HG03196 (cell line): ENCODE measurements at regions not wholly inside any gene's neighbourhood (a gene's known extent, or its start where the extent isn't known, plus 50 kb on each side); places are given as distances from the start of the nearest gene placed in this dataset.

Source experiments
- ATAC-seq: cut with Tn5 transposase; IDR thresholded peaks from one replicate; pipeline ENCODE4 v1.9.1; 2021; ENCODE audit not compliant: unreplicated experiment

DNA sequence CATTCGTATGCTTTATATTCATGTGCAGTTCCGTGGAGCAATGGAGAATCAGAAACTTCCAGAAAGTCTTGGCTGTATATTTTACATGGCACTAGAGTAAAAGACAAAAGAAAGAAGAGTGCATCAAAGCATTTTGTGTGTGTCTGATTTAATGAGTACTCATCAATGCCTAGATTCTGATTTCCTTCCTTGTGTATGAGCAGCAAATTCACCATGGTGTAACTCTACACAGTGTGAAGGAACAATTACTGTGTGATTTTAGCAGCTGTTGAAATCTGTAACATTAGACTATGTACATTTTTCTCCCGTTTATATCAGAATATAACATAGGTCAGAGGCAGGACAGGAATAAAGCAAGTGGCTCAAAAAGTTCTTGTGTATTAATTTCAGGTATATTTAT, 102.0 kb upstream of the TSC22D2 start:
- ATAC-seq: no peak

DNA sequence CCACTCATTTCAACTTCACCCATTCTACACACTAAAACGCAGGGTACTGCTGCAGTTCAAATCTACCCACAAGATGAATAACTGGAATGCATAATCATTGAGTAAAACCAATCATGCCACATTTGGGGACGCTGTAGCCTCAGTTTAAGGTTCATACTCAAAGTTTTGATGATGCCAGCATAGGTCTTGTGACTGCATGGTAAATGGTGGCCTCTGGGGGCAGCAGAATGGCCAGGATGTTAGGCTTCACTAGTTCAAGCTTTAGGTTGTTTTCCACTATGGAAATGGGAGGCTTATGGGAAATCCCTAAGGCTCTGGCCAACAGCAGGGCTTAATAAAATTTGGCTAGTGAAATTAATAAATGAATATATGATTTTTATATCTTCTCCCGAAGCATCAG, 104.3 kb upstream of the TSC22D2 start:
- no peak for ATAC-seq

DNA sequence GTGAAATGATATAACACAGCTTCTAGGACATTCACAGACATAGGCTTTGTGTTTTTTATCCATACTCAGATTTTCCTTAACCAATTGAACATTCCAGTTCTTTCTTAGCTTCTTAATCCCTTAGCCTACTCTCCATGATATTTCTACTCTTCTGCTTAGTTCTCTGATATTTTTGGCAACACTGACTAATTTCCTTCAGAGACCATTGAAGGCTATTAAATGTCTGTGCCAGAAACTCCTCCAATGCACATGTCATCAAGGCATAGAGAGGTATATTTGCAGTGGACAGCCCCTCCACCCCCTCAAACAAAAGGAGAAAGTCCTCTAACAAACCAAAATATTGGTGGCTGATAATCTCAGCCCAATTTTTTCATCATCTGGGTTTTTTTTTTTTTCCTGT, 105.9 kb upstream of the TSC22D2 start:
- no peak for ATAC-seq

DNA sequence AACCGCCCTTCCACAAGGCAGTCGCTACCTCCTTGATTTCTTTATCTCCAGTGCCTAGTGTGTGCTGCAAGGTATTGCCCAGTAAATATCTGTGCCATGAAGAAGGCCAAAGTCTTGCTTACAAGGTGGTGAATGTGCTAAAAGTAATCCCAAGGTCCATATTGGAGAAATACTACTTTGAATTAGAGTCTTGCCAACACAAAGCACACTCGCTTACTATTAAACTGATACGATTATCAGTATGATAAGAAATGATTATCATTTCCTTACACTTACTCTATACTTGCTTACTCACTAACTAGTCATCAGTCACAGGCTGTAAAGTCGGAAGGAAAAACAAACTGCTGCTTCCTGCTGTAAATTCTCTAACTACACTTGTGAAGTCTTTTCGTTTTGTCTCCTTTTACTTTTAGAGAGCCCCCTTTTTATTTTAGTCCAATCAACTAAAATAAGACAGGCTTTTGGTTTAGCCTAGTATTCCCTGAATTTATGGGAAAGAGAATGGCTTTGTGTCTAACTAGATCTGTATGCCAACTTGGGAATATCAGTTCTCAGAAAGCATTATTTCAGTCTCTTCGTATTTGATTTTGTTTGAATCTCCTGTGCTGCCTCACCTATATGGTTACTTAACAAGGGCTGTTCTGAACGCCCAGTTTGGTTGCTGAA, 107.1 kb upstream of the TSC22D2 start:
- ATAC-seq: no peak

DNA sequence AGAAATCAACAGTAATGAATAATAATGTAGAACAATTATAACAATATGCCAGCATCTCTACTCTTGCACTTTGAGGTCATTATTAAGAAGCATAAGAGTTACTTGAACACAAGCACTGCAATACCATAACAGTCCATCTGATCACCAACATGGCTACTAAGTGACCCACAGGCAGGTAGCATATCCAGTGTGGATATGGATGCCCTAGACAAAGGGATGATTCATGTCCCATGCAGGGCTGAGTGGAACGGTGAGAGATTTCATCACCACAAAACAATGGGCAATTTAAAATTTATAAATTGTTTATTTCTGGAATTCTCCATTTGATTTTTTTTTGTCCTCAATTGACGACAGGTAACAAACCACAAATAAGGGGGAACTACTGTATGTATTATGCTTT, 107.7 kb upstream of the TSC22D2 start:
- ATAC-seq: no peak

DNA sequence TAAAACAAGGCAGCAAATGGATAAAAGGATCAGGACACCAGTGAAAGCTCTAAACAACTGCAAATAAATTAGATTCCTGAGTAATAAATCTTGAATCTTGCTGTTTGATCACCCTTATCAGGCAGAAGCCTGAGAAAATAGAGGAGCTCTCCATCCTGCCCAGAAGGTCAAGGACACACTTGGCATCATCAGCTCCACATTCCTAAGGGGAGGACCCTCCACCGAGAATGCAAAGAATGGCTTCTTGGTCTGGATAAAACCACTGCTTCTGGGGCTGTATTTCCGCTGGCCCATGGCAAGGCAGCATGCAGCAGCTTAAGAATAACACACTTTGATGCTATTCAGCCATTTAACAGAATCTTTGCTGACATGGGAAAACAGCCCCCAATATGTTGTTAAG, 108.9 kb upstream of the TSC22D2 start:
- ATAC-seq: no peak

DNA sequence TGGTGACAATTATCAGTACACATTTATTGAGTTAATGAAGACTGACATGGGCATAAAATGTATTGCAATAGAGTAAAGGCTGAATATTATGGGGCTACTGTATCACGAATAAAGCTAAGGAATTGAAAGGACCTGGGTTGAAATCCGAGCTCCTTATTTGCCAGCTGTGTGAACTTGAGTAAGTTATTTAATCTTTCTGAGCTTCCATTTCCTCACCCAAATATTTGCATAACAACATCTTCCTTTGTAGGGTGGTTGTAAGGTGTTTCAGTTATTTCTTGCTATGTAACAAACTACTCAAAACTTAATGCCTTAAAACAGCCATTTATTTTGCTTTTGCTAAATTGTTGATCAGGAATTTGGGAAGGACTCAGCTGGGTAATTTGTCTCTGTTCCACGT, 111.1 kb upstream of the TSC22D2 start:
- ATAC-seq: no peak

DNA sequence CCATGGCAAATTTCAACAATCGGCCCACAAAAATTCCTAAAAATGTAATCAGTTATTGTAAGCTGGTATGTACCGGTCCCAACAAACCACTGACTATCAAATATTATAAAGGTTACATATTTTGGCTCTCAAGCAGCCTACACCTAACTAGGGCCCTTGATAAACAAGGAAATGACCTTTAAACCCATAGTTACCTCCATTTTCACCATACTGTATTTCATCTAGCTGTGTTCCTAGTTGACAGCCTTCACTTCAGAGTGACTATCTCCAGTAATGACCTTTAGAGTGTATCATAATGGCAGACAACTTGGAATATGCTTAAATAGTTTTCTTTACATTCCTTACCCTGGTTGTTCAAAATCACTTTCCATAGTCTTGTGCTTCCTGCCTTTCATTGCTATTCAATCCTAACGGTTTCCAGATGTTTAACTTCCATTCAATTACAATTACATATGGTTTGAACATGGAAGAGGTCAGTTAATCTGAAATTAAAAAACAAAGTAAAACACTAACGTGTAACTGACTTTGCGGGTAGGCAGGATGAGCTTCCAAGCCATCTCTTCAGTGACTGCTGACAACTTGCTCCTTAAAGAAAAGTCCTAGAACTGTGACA, 111.9 kb upstream of the TSC22D2 start:
- ATAC-seq: no peak

DNA sequence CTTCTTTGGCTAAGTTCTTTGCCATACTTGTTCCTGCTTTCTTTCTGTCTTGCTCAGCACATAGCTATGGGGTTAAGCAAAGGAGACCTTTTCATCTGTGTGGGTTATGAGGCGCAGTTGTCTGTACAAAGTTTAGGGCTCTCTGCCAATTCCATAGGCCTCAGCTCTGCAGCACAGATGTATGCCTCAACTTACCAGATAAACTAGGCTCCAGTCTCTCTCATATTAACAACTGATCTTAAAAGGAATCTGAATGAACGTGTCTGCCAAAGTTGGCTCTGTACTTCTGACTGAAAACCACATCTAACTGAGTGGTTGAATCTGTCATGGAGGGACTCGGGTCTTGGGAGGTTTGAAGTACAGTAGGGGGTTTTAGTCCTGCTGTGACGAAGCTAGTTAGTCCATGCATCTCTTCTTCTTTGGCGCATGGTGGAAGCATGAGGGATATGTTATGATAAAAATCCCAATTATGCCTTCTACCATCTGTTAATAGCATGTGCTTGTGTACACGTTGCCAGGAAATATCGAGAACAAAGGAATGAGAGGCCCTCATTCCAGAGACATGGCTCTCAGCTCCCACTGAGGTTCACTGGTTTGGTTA, 114.6 kb upstream of the TSC22D2 start:
- no peak for ATAC-seq

DNA sequence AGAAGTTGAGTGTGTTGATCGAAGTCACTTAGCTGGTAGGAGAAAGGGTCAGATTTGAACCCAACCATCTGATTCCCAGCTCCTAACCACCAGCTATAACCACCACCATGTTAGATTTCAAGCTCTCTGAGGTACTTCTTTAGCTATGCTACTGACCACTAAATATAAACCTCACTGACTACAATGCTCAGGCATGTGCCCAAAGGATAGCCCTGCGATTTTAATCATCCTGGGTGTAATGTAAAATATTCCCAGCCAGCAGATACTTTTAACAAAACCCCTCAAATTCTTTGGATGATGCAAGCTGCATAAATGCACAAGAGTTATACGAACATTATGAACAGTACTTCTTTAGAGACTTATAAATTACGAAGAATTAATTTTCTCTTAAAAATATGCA, 115.2 kb upstream of the TSC22D2 start:
- no peak for ATAC-seq

DNA sequence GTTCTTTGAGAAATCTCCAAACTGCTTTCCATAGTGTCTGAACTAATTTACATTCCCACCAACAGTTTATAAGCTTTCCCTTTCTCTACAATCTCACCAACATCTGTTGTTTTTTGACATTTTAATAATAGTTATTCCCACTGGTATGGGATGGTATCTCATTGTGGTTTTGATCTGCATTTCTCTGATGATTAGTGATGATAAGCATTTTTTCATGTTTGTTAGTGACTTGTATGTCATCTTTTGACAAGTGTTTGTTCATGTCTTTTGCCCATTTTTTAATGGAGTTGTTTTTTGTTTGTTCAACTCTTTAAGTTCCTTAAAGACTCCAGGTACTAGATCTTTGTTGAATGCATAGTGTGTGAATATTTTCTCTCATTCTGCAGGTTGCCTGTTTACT, 116.6 kb upstream of the TSC22D2 start:
- ATAC-seq: no peak

DNA sequence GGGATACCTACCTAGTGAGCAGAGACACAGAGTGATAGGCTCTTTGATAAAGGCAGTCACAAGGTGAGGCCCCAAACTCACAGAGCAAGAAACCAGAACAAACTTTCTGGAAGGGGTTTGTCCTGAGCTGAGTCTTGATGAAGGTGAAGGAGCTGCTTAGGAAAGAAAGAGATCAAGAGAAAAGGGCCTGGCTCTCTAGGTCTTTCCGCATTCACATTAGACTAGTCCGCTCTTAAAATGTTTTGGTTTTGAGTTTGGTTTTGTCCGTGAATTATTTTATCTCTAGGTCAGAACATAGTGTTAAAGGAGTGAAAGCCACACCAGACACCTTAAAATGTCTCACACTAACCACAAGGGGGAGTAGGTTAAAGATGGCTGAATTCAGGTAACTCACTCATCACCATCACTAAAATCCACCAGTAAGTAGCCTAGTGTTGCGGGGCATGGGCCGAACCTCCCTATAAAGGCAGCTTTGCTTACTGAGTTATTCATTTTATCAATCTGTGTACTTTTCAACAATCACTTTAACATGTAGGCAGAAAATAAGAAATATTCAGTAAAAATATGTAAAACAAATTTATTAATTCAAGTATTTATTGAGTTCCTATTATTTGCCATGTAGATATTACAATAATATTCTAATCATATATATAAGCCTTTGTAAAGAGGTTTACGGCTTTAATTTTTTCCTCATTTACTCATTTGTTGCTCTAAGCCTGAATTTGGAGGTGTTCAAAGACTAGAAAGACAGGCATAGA, 121.5 kb upstream of the TSC22D2 start:
- no peak for ATAC-seq

DNA sequence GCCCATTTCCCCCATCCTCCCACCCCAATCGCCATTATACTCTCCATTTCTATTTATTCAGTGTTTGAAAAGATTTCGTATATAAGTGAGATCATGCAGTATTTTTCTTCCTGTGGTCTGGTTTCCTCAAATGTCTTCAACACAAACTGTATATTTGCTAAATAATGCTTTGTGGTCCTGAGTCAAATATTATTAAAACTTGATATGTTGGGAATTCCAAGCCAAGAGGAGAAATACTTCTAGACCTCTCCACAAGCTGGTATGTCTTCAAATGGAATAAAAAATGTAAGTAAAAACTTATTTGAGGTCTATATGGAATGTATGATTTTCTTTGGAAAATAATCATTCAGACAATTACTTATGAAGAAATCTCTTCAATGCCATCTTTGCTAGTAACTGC, 122.5 kb upstream of the TSC22D2 start:
- no peak for ATAC-seq

DNA sequence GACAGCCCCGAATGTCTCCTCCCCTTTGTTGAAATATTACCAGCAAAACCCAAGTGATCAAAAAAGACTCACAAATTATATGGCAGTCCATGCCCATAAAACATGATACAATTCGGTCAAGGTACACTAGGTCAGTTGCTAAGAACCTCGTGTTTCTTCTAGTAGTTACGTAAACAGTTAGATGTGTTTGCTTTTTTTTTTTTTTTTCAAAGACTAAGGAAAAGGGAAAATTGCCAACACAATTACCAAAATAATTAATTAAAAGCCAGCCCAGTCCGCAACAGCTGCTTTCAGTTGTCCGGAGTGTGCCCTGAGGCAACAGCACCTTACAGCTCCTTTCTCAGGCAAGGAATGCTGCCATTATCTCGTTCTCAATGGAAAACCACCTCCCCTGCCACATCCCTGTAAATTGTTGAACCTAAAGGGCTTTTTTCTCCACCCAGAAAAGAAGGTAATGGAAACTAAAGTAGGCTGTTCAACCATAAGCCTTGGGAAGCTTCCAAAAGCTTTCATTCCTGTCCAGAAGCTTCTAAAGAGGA, 129.2 kb upstream of the TSC22D2 start:
- ATAC-seq: no peak

DNA sequence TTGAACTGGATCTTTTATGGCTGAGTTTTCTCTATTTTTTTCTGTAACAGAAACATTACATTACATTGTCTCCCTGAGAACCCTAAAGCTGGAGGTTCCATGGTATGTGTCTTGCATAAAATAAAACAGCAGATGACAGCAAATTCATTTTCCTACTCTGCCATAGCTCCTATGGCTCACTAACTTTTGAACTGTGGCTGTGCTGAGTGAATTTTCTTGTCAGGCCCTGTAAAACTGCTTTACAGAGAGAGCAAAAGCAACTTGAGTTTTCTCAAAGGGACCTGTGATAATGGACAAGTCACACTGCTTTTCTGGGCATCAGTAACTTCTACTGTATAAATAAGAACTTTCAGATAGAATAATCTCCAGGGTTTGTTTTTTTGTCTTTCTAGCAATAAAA, 129.9 kb upstream of the TSC22D2 start:
- no peak for ATAC-seq

DNA sequence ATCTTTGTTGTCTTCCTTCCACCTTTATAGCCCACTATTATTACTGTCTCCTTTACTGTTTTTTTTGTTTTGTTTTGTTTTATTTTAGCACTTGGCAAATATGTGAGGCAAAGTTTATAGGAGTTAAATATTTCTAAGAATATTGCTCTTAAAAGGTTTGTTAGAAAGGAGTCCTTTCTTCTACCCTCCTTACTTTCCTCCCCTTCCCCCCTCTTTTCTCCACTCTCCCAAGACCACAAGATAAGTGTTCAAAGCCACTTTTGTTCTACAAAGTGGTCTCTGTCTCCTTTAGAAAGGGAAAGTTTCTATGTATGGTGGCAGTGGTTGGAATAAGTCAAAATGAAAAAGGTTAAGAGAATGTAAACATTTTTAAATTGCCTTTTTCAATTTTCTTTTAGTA, 130.7 kb upstream of the TSC22D2 start:
- no peak for ATAC-seq

DNA sequence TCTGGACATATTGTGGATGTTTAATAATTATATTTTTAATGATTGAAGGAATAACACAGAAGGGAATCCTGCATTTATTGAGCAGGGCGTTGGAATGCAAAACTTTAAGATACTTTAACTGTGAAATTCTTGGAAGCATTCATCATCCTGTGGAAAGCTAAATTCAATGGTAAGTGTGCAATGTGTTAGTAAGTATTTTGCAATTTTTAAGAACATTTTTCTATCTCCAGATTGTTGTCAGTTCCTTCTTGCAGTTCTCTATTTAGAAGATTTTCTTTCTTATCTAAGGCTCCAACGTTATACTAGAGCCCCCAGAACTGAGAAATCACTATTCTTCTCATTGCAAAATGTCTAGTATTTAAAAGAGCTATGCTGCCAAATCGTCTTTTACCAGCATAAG, 132.2 kb upstream of the TSC22D2 start:
- no peak for ATAC-seq

DNA sequence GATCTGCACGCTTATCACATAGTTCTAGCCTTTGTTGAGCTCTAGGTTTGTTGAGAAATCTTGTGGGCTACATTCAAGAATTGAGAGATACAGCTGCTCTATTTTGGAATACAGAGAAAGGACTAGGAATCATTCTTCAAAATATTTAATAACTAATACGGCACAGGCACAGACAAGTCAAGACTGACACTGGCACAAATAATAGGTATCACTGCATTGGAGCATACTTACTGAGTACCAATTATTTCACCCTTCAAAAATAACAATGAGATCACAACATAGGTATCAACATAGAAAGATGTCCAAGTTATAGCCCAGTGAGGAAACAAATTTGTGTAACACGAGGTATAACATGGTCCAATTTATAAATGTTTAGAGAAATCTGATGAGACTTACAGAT, 133.7 kb upstream of the TSC22D2 start:
- ATAC-seq: no peak

DNA sequence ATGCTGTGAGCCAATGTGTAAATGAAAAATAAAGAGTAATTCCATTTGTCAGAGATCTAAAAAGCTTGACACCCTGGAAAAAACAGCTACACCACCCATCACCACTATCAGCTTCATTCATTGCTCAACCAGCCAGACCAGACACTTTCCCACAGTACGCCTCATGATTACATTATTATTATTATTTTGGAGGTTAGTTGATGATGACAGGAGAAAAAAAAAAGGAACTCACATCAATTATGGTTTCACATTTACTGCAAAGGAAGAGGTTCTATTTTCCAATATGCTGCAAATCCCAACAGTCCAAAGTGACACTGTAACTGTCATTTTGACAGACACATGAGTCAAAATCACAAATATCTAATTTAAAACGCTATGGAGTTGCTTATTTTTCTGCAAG, 134.7 kb upstream of the TSC22D2 start:
- ATAC-seq: no peak

DNA sequence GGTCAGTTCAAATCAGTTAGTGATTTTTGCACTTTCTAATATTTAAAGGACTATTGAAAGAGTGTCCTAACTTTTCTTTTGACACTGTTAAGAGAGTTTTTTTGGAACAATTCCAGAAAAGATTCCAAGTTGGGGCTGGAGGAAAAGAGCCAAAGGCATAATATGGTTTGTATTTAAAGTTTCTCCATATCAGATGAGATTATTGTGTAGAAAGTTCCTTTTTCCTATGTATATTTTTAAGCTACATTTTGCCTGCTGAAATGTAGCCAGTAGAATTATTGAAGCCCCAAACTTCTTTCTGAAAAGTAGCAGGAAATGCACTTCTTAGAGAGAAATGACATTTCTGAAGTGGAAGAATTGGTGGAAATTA, 136.5 kb upstream of the TSC22D2 start:
- ATAC-seq: no peak

DNA sequence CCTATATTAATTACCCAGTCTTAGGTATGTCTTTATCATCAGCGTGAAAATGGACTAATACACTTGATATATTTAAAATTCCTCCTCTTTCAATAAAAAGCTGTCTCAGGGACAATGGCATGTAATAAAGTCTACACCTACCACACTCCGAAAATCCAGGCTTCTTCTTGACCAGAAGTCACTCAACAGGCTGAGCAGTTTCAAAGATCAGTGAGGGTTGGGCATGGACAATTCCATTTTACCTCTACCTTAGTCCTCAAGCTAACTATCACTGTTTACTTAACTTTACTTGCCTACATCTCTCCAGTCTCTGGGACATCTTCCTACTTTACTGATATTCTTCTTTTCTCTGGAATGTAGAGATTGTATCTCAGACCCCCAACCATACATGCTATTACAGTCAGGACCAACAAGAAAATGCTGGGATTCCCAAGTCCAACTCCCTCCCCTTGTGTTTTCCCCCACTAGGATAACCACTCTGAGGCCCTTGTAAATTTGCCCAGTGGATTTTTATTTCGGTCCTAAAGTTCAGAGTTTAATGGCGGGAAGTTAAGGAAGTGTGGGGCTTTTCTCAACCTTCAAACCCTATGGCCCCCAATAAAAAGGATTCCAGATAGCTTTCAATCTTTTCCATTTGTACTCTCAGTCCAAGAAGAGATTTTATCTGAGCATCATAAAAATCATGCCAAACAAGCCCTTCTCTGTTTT, 137.1 kb upstream of the TSC22D2 start:
- ATAC-seq: no peak
